GM23248 (cell line): ENCODE measurements at regions not wholly inside any gene's neighbourhood (a gene's known extent, or its start where the extent isn't known, plus 50 kb on each side); places are given as distances from the start of the nearest gene placed in this dataset.
A peak's percentile ranks its signal among the peaks of the same experiment; 100 is the strongest.
"Not testable (repeated sequence)": the region's sequence is repeated elsewhere in the genome, so short reads cannot be mapped to it uniquely, and the experiment has no call there.

Experiments used
- DNase-seq: peaks from one replicate; pipeline ENCODE4 v3.0.0-alpha.2; 2015
- H2AFZ ChIP-seq: fragments of 200-600 bp; sonication (generic); 2 replicates; pipeline ENCODE4 v1.6.1; 2016; ENCODE audit warnings: antibody characterized with exemption
- H3F3A ChIP-seq: fragments of 200-600 bp; sonication (generic); 2 replicates; pipeline ENCODE4 v1.6.1; 2016; ENCODE audit warnings: mild to moderate bottlenecking, antibody characterized with exemption, mixed run types; ENCODE audit not compliant: insufficient read depth
- H3K27ac ChIP-seq: fragments of 200-600 bp; sonication (generic); 2 replicates; pipeline ENCODE4 v1.5.1; 2016; ENCODE audit warnings: mild to moderate bottlenecking
- H3K27me3 ChIP-seq: fragments of 200-600 bp; sonication (generic); replicated peaks from 2 replicates; pipeline ENCODE4 v1.6.1; 2016; ENCODE audit warnings: mild to moderate bottlenecking; ENCODE audit not compliant: insufficient read depth
- H3K36me3 ChIP-seq: fragments of 200-600 bp; sonication (generic); 2 replicates; pipeline ENCODE4 v1.6.1; 2016; ENCODE audit warnings: low read depth, mild to moderate bottlenecking
- H3K4me1 ChIP-seq: fragments of 200-600 bp; sonication (generic); 2 replicates; pipeline ENCODE4 v1.6.1; 2016; ENCODE audit warnings: mild to moderate bottlenecking; ENCODE audit not compliant: insufficient read depth
- H3K4me2 ChIP-seq: fragments of 200-600 bp; sonication (generic); one replicate; pipeline ENCODE4 v1.6.1; 2016; ENCODE audit warnings: mild to moderate bottlenecking; ENCODE audit not compliant: unreplicated experiment
- H3K4me3 ChIP-seq: fragments of 200-600 bp; sonication (generic); 2 replicates; pipeline ENCODE4 v1.5.1; 2016; ENCODE audit warnings: mild to moderate bottlenecking
- H3K79me2 ChIP-seq: fragments of 200-600 bp; sonication (generic); 2 replicates; pipeline ENCODE4 v1.6.1; 2016; ENCODE audit warnings: mild to moderate bottlenecking; ENCODE audit not compliant: insufficient read depth
- H3K9ac ChIP-seq: fragments of 200-600 bp; sonication (generic); 2 replicates; pipeline ENCODE4 v1.6.1; 2016; ENCODE audit warnings: mild to moderate bottlenecking
- H3K9me2 ChIP-seq: fragments of 200-600 bp; sonication (generic); 2 replicates; pipeline ENCODE4 v1.6.1; 2016; ENCODE audit warnings: mixed run types, mild to moderate bottlenecking, moderate library complexity; ENCODE audit not compliant: insufficient read depth
- H3K9me3 ChIP-seq: fragments of 200-600 bp; sonication (generic); one replicate; pipeline ENCODE4 v1.6.1; 2017; ENCODE audit warnings: low read depth
- H4K20me1 ChIP-seq: fragments of 200-600 bp; sonication (generic); 2 replicates; pipeline ENCODE4 v1.6.0; 2016; ENCODE audit not compliant: insufficient read depth
- WGBS, 2 experiments: methylation state at CpG; one replicate each; pipeline ENCODE4 v1.1.6; 2015 to 2017; ENCODE audit warnings: low lambda C conversion rate in 2 of 2, low coverage in 1 of 2; ENCODE audit errors: missing lambda C conversion rate in 2 of 2; 5-methylcytosine and 5-hydroxymethylcytosine counted together
- in situ Hi-C: fragments of 300-500 bp; cut with MboI; formaldehyde crosslinking; loops from 2 replicates; pipeline ENCODE4 v1.15.0; 2020

DNA sequence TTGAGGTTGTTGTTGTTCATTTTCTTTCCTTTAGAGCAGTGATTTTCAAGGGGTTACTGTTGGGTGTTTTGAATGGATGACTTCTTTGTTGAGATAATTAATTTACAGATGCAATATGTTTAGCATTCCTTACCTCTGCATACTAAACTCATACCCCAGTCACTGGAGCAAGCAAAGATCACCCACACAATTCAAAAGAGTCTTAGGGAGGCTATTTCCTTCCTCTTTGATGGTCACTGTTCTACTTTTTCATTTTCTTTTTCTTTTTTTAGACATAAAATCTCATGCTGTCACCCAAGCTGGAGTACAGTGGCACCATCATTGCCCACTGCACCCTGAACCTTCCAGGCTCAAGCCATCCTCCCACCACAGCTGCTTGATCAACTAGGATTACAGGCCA lies 723.8 kb upstream of the DEFB115 start:
- H3K4me2 ChIP-seq, H3K9ac ChIP-seq: not testable (repeated sequence)

DNA sequence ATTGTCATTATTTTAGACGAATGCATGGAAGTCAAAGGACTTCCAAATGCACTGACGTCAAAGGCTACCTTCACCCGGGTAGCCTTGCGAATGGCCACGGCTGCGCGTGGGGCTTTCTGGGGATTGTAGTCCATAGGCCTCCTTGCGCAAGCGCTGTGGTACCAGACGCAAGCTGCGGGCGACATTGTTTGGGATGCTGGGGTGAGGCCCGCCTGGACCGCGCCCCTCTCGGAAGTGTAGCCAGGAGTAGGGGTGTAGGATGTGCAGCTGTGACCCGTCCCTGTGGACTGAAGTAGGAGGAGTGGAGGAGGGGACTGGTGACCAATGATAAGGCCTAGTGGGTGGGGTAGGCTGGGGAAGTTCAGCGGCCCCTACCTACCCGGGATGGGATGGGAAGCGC lies 720.0 kb upstream of the DEFB115 start:
- Histone ChIP-seq H3K4me3 (peak overlapping the region; percentile 47; the same call in 1 of the 2 replicates), H2AFZ (peak overlapping the region; percentile 51)
- H3F3A ChIP-seq, H3K27me3 ChIP-seq, H3K4me1 ChIP-seq, in situ Hi-C loops, H3K27ac ChIP-seq, H3K9me2 ChIP-seq, H3K36me3 ChIP-seq, H4K20me1 ChIP-seq, H3K79me2 ChIP-seq, H3K9ac ChIP-seq, H3K9me3 ChIP-seq, H3K4me2 ChIP-seq: not testable (repeated sequence)
- DNase-seq: peak; percentile 61
- 3 to 7% methylated on average over 20 of the region's 20 CpGs for WGBS, 2 experiments

More for the DNA sequence above, 723.8 kb upstream of the DEFB115 start:
- H3K4me1 ChIP-seq, H3F3A ChIP-seq, H3K79me2 ChIP-seq, H3K27me3 ChIP-seq, H4K20me1 ChIP-seq, H3K4me3 ChIP-seq, H3K27ac ChIP-seq, H2AFZ ChIP-seq, H3K9me3 ChIP-seq, H3K36me3 ChIP-seq, in situ Hi-C loops, DNase-seq, H3K9me2 ChIP-seq: not testable (repeated sequence)

GRCh38 chr20:30540330-30541069 lies 717.0 kb upstream of the DEFB115 start:
- H4K20me1 ChIP-seq, H3K4me2 ChIP-seq, H3F3A ChIP-seq, H3K9me3 ChIP-seq, H3K79me2 ChIP-seq, DNase-seq, H3K9me2 ChIP-seq, H3K9ac ChIP-seq, H3K36me3 ChIP-seq, H3K4me1 ChIP-seq, H3K4me3 ChIP-seq, H3K27ac ChIP-seq, H2AFZ ChIP-seq, H3K27me3 ChIP-seq, in situ Hi-C loops: not testable (repeated sequence)
- WGBS, 2 experiments: 7 to 8% methylated on average over 4 of the region's 4 CpGs

GRCh38 chr20:30551236-30551635 lies 706.2 kb upstream of the DEFB115 start:
- H3K9me3 ChIP-seq, H3K4me3 ChIP-seq, H3K9ac ChIP-seq, H3K27ac ChIP-seq, H3K27me3 ChIP-seq, in situ Hi-C loops, H3K36me3 ChIP-seq, H3K79me2 ChIP-seq, H3K4me2 ChIP-seq, H2AFZ ChIP-seq, H3K4me1 ChIP-seq, H4K20me1 ChIP-seq, DNase-seq, H3K9me2 ChIP-seq, H3F3A ChIP-seq: not testable (repeated sequence)
- 10 to 13% methylated on average over 3 to 4 of the region's 4 CpGs for WGBS, 2 experiments

DNA sequence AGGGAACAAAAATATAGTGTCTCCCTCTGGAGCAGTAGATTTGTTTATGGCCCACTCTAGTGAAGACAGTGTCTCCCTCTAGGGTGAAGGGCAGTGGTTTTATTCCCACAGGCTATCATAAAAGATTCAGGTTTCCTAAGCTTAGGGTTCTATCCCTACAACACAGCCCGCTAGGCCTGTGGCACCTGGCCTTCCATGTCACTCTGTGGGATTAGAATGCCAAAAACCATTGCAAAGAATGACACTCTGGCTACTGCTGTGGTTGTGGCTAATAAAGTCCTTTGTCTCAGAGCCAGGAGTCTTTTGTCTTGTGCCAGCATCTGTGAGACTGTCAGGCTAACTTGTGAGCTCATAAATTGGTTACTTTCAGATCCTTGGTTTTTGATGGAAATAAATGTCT lies 700.7 kb upstream of the DEFB115 start:
- H3K27me3 ChIP-seq, in situ Hi-C loops: not testable (repeated sequence)
- 5 to 15% methylated on average over 1 of the region's 1 CpG for WGBS, 2 experiments

DNA sequence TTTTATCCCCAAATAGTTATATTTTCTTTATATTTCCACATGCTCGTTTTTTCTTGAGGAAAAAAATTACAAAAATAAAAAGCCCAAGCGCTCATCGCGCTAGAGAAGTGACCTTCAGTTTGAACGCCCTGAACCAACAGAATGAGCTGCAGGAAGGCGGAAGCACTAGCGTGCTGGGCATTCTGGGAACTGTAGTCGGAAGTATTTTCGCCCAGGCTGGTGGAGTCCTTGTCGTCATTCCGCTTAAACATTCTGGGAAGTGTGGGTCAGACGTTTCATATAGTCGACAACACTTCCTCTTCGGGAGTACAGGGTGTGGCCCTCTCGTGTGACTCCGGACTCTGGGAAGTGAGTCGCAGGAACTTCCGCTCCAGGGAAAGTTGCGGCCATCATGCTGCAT lies 692.4 kb upstream of the DEFB115 start:
- H4K20me1 ChIP-seq, H3K27ac ChIP-seq, H3K4me1 ChIP-seq, H3K9me3 ChIP-seq, H3K9me2 ChIP-seq, H3K9ac ChIP-seq, H3K79me2 ChIP-seq, H3K27me3 ChIP-seq, in situ Hi-C loops, H3F3A ChIP-seq, H3K36me3 ChIP-seq: not testable (repeated sequence)
- 19 to 29% methylated on average over 16 to 19 of the region's 19 CpGs for WGBS, 2 experiments
- H3K4me2 ChIP-seq: peak overlapping the region; percentile 22
- H2AFZ ChIP-seq: peak overlapping the region; percentile 78
- peak overlapping the region; percentile 58 for H3K4me3 ChIP-seq
- DNase-seq: peak; percentile 22

More for the DNA sequence above, 700.7 kb upstream of the DEFB115 start:
- H3K79me2 ChIP-seq, H4K20me1 ChIP-seq, H3K36me3 ChIP-seq, H3K9ac ChIP-seq, H3K9me2 ChIP-seq, H3K4me1 ChIP-seq, H3F3A ChIP-seq, H3K4me2 ChIP-seq, DNase-seq, H3K27ac ChIP-seq, H3K9me3 ChIP-seq, H3K4me3 ChIP-seq, H2AFZ ChIP-seq: not testable (repeated sequence)

DNA sequence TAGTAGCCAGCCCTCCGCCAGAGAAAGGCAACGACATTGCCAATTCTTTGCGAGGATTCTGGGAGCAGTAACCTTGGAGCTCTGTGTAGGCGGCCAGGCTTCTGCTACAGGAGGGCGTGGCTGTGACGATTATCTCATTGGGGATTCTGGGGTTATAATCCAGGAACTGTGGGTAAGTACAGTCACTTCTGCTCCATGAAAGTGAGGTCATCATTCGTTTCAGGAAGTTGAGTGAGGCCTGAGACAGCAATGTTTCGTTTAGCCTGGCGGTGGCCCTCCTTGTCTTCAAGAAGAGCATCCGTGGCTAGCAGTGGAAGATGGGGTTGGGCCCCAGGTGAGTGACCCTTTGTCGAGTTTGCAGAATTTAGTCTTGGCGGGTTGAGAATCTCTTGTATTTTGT lies 687.6 kb upstream of the DEFB115 start:
- H3K27ac ChIP-seq, H3K9ac ChIP-seq, H3K9me3 ChIP-seq, H3K79me2 ChIP-seq, H3F3A ChIP-seq, H3K4me3 ChIP-seq, H2AFZ ChIP-seq, H3K9me2 ChIP-seq, H3K27me3 ChIP-seq, H3K4me2 ChIP-seq, in situ Hi-C loops, DNase-seq, H3K4me1 ChIP-seq, H4K20me1 ChIP-seq, H3K36me3 ChIP-seq: not testable (repeated sequence)
- 38 to 42% methylated on average over 10 to 12 of the region's 12 CpGs for WGBS, 2 experiments

GRCh38 chr20:30570622-30571021 lies 686.8 kb upstream of the DEFB115 start:
- H3K9ac ChIP-seq, H3K4me2 ChIP-seq, H3K4me1 ChIP-seq, H3K9me3 ChIP-seq, H3K27ac ChIP-seq, in situ Hi-C loops, DNase-seq, H3K9me2 ChIP-seq, H3K27me3 ChIP-seq, H3K4me3 ChIP-seq, H3F3A ChIP-seq, H3K79me2 ChIP-seq, H2AFZ ChIP-seq, H4K20me1 ChIP-seq, H3K36me3 ChIP-seq: not testable (repeated sequence)
- WGBS, 2 experiments: 13 to 20% methylated on average over 2 to 4 of the region's 4 CpGs
